Erythroblast (primary cell): ENCODE measurements at regions not wholly inside any gene's neighbourhood (a gene's known extent, or its start where the extent isn't known, plus 50 kb on each side); places are given as distances from the start of the nearest gene placed in this dataset.

ENCODE experiments used
- GATA1 ChIP-seq: IDR thresholded peaks from 2 replicates; pipeline ENCODE4 v1.6.1; 2011; ENCODE audit warnings: low read depth, mild to moderate bottlenecking, control low read depth, low read length, moderate library complexity
- POLR2A ChIP-seq: IDR thresholded peaks from 2 replicates; pipeline ENCODE4 v1.6.1; 2011; ENCODE audit warnings: mild to moderate bottlenecking, low read length

GRCh38 chr10:111756217-111757061 lies 427.1 kb downstream of the GPAM start:
- no peak for TF ChIP-seq POLR2A
- TF ChIP-seq GATA1, result no peak
